ENCODE measurements at regions not wholly inside any gene's neighbourhood (a gene's known extent, or its start where the extent isn't known, plus 50 kb on each side); places are given as distances from the start of the nearest gene placed in this dataset.
"Not testable (repeated sequence)": the region's sequence is repeated elsewhere in the genome, so short reads cannot be mapped to it uniquely, and the experiment has no call there.

DNA sequence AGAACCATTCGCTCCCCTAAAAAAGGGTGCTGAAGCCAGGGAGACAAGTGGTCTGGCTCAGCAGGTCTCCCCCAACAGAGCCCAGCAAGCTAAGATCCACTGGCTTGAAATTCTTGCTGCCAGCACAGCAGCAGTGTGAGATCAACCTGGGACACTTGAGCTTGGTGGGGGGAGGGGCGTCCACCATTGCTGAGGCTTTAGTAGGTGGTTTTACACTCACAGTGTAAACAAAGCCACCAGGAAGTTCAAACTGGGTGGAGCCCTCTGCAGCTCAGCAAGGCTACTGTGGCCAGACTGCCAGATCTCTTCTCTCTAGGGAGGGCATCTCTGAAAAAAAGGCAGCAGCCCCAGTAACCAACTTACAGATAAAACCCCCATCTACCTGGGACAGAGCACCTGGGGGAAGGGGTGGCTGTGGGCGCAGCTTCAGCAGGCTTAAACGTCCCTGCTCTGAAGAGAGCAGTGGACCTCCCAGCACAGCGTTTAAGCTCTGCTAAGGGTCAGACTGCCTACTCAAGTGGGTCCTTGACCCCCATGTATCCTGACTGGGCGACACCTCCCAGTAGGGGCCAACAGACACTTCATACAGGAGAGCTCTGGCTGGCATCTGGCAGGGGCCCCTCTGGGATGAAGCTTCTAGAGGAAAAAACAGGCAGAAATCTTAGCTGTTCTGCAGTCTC is 307.7 kb downstream of the AMY1C start:
- TF ChIP-seq POLR2A, POLR2AphosphoS5, TAF1, POU2F2, SPI1 (IDR thresholded peaks at IDR 0.05; ENCODE audit: low read depth, low read length): not testable (repeated sequence)
